GM18907 (cell line): ENCODE measurements at regions not wholly inside any gene's neighbourhood (a gene's known extent, or its start where the extent isn't known, plus 50 kb on each side); places are given as distances from the start of the nearest gene placed in this dataset.

ENCODE experiments used
- ATAC-seq: cut with Tn5 transposase; IDR thresholded peaks from one replicate; pipeline ENCODE4 v1.9.1; 2021; ENCODE audit warnings: mild to moderate bottlenecking, moderate library complexity; ENCODE audit not compliant: unreplicated experiment

DNA sequence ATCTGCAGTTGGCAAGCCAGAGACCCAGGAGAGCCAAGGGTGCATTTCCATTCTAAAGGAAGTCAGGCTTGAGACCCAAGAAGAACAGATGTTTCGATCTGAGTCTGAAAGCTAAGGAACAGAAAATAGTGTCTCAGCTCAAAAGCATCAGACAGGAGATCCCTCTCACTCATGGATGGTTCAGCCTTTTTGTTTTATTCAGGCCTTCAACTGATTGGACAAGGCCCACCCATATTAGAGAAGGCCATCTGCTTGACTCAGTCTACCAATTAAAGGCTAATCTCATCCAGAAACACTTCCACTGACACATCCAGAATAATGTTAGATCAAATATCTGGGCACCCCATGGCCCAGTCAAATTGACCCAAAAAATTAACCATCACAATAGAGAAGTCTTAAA is 255.0 kb downstream of the TXNL1 start:
- no peak for ATAC-seq

DNA sequence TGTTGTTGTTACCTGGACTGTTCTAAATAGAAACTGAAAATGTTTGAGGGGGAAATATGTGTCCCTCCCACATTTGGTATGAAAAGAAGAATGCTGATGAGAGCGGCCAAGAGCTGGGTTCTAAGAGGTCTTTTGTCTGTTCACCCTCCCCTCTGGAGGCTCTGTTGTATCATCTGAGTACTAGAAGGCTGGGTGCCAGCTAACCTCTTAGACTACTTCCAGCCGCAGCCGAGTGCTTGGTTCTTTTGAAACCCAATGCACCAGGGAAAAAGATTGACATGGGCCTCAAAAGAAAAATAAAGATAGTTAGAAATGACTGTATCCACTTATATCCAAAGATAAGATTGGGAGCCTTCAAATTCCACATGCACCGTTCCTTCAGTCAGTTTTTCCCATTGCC is 255.9 kb downstream of the TXNL1 start:
- ATAC-seq, result no peak

- ATAC-seq, result no peak
These were observed 257.2 kb downstream of the TXNL1 start for GRCh38 chr18:56381196-56381595.

GRCh38 chr18:56380685-56381084 is 257.7 kb downstream of the TXNL1 start:
- no peak for ATAC-seq

DNA sequence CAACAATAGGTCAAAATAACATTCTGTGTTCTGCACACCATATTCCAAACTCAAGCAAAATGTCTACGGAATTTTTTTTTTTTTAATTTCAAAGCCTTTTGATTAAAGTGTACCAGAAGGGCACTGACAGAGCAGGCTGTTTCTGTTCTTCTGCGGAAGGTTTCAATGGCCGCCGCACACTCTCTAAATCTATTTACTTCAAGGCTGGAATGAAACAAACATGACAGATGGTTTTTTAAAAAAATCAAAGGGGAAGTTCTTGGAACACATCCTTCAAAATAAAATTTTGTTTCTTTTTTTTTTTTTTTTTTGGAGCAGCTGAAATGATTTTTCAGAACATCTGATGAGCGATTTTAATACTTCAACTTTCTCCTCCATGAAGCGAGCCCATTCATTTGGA is 259.1 kb downstream of the TXNL1 start:
- no peak for ATAC-seq

DNA sequence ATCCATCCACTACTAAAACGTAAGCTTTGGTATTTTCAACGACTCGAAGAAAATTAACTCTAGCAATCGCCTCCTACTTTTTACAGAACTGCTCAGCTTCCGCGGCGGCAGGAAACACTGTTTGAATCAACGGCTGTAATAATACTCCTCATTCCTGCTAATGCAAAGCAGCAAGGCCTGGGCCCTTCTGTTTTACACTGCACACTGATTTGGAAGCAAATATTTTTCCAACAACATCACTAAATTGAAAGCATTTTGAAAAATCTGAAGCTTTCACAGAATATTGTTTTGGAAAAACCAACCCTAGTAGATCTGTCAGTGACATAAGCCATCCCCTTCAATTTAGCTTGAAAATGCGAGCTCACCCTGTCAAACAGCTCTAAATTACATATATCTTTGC is 261.2 kb downstream of the TXNL1 start:
- ATAC-seq, result no peak

DNA sequence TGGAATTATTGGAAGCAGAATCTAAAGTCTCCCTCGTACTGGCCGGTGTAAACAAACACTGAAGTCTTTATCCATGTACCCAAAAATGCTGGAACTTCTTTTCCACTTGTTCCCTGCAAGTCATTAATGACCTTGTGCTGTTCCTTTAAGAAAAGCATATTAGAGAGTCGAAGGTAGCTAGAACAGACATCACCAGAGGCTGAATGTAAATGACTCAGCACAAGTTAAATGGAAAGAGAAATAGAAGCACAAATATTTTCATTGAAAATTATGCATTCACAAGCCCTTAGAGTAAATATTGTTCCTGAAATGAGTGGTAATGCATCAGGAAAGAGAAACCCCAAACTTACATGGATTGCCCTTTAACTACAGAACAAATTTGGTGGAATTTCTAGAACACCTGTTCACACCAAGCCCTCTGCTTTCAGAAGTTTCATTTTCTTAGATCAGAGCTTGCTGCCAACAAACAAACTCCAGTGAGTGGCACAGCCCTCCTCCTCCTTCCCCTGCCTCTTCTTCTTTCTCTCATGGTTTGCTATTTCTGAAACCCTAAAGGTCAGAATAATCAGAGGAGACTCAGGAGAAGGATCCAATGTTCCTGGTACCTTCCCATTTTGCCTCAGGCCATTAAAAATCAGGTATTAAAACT is 264.3 kb downstream of the TXNL1 start:
- ATAC-seq, result no peak

GRCh38 chr18:56373601-56374000 is 264.8 kb downstream of the TXNL1 start:
- no peak for ATAC-seq

DNA sequence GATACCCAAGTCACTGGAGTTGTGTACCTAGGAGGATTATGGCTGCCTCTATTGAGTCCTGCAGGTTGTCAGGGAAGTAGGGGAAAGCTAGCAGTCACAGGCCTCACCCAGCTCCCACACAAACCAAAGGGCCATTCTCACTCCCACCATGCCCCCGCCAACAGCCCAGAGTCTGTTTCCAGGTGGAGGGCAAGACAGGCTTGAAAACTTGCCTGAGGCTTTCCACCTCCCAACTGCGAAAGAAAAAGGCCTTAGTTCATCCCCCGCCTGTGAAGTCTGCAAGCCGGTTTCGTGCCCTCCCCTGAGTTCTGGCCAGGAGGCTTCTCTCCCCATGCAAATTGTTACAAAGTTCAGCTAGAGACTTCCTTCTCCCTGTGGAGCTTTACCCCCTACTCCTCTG is 270.3 kb downstream of the TXNL1 start:
- no peak for ATAC-seq

DNA sequence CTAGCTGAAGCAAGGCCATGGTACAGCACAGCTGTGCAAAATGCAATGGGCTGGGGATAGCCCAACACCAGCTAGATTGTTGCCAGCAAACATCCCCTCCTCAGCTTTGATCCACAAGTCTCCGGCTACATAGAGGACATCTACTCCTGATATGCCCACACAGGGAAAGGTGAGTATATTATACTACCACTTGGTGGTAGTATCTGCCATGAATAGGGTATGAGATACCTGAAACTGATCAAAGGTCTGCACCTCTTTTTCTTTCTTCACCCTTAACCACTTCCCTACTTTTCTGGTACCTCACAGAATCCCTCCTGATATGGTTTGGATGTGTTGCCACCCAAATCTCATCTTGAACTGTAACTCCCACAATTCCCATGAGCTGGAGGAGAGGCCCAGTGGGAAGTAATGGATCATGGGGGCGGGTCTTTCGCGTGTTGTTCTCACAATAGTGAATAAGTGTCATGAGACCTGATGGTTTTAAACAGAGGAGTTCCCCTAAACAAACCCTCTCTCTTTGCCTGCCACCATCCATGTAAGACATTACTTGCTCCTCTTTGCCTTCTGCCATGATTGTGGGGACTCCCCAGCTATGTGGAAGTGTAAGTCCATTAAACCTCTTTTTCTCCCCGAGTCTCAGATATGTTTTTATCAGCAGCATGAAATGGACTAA is 279.6 kb downstream of the TXNL1 start:
- ATAC-seq, result no peak

DNA sequence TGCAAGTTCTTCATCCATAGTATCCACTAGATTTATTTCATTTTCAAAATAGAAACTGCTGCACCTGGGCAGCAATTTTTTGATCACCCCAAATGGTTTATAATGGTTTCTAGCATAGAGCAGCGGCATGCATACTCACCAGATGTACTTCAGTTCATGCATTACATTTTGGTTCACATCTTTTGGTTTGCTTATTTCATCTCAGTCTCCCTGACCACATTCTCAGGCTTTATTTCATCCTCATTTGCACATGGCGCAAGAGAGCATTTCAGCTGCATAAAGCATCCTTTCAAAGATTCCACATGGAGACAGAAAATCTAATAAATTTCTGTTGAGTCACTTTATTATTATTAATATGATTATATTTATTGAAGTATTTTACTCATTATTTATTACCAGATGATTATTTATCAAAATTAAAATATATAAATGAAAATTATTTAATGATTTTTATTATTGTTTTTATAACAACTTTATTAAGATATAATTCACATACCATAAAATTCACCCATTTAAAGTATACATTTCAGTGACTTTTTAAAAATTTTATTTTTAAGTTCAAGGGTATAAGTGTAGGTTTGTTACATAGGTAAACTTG is 284.6 kb downstream of the TXNL1 start:
- no peak for ATAC-seq

- no peak for ATAC-seq
These were observed 286.4 kb downstream of the TXNL1 start for GRCh38 chr18:56351911-56352500.

GRCh38 chr18:56337507-56337906 is 300.9 kb downstream of the TXNL1 start:
- ATAC-seq, result no peak

GRCh38 chr18:56333839-56334238 is 304.6 kb downstream of the TXNL1 start:
- no peak for ATAC-seq

GRCh38 chr18:56333146-56333545 is 305.2 kb downstream of the TXNL1 start:
- ATAC-seq, result no peak

DNA sequence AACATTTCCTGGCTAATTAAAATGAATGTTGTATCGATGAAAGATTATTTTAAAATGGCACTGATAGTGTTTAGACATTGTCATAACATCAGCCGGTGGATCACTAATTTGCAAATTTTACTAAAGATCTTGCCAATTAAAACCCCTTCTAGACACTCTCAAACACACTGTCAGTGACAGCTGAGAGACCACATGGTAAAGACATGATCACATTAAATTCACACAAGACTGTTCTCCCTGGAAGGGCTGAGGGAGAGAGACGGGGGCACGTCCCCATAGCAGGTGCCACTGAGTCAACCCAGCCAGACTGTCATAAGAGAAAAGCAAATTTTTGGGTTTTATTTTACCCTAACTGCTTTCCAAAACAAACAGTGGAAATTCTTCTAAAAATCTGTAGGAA is 306.0 kb downstream of the TXNL1 start:
- ATAC-seq, result no peak

GRCh38 chr18:56330366-56331110 is 307.9 kb downstream of the TXNL1 start:
- no peak for ATAC-seq

DNA sequence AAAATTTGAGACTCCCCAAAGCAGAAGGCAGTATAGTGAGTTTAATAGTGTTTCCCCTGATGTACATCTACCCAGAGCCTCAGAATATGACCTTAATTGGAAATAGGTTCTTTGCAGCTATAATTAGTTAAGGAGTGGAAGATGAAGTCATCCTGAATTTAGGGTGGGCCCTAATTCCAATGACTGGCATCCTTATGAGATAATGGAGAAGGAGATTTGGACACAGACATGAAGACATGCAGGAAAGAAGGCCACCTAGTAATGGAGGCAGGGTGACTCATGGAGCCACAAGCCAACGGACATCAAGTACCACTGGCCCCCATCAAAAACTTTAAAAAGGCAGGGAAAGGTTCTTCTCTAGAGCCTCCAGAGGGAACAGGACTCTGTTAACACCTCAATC is 308.9 kb downstream of the TXNL1 start:
- no peak for ATAC-seq

GRCh38 chr18:56327191-56327885 is 311.1 kb downstream of the TXNL1 start:
- no peak for ATAC-seq

DNA sequence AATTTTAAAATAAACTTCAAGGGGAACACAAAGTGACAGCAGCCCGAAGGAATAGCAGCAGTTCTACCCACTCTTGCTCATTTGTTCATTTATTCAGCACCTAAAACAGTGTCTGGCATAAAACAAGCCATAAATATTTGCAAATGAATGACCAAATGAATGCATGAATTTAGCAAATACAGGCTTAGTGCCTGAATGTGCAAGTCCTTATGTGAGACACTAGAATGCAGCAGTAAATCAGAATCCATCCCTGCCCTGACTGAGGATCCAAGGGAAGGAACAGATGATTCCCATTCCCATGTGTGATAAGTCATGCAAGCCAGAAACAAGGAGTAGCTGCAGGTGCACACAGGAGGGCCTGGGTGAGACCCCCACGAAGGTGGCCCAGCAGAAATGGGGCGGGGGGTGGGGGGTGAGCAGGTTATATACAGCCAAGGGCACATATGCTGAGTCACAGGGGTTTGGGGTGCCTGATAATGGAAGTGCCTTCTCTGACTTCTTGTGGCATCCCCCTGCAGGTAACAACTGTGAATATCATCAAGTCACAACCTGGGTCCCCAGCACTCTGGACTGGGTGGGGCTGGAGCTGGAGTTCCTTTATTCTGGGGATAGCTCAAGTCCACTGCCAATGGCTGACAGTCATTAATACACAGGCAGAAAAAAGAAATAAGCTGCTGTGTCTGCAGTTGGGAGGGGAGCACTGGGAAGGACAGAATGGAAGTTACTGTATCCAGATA is 311.9 kb downstream of the TXNL1 start:
- no peak for ATAC-seq
